RWPE2 (cell line): ENCODE measurements at regions not wholly inside any gene's neighbourhood (a gene's known extent, or its start where the extent isn't known, plus 50 kb on each side); places are given as distances from the start of the nearest gene placed in this dataset.
"Not testable (repeated sequence)": the region's sequence is repeated elsewhere in the genome, so short reads cannot be mapped to it uniquely, and the experiment has no call there.

Experiments used
- ATAC-seq: fragments of 200-7000 bp; cut with Tn5 transposase; 3 replicates; pipeline ENCODE4 v1.9.1; 2021; ENCODE audit warnings: low read depth
- DNase-seq: peaks from one replicate; pipeline ENCODE4 v3.0.0-alpha.2; 2020; ENCODE audit warnings: low spot score
- H3K27ac ChIP-seq: fragments of 450-650 bp; 2 replicates; pipeline ENCODE4 v1.5.1; 2017; ENCODE audit warnings: mild to moderate bottlenecking; ENCODE audit not compliant: poor library complexity, severe bottlenecking
- H3K27me3 ChIP-seq: fragments of 250-450 bp; sonication (Bioruptor Pico); 2 replicates; pipeline ENCODE4 v1.5.1; 2021; ENCODE audit warnings: mild to moderate bottlenecking, moderate library complexity; ENCODE audit not compliant: insufficient read depth, poor library complexity, severe bottlenecking
- H3K36me3 ChIP-seq: fragments of 250-450 bp; sonication (Bioruptor Pico); 2 replicates; pipeline ENCODE4 v1.5.1; 2020; ENCODE audit warnings: low read depth, mild to moderate bottlenecking, moderate library complexity
- H3K4me1 ChIP-seq: fragments of 250-450 bp; sonication (Bioruptor Pico); 2 replicates; pipeline ENCODE4 v1.5.1; 2021; ENCODE audit warnings: mild to moderate bottlenecking, moderate library complexity; ENCODE audit not compliant: insufficient read depth, poor library complexity, severe bottlenecking
- H3K4me3 ChIP-seq: fragments of 250-450 bp; sonication (Bioruptor Pico); 2 replicates; pipeline ENCODE4 v1.5.1; 2021; ENCODE audit warnings: mild to moderate bottlenecking, moderate library complexity; ENCODE audit not compliant: severe bottlenecking
- H3K9me3 ChIP-seq: fragments of 250-450 bp; sonication (Bioruptor Pico); 2 replicates; pipeline ENCODE4 v1.5.1; 2021; ENCODE audit warnings: mild to moderate bottlenecking, moderate library complexity; ENCODE audit not compliant: severe bottlenecking
- TF ChIP-seq, protein P1 (sequence below): fragments of 450-650 bp; IDR thresholded peaks from one replicate; pipeline ENCODE4 v1.5.1; 2017; ENCODE audit warnings: mild to moderate bottlenecking, moderate library complexity; ENCODE audit not compliant: poor library complexity, severe bottlenecking

DNA sequence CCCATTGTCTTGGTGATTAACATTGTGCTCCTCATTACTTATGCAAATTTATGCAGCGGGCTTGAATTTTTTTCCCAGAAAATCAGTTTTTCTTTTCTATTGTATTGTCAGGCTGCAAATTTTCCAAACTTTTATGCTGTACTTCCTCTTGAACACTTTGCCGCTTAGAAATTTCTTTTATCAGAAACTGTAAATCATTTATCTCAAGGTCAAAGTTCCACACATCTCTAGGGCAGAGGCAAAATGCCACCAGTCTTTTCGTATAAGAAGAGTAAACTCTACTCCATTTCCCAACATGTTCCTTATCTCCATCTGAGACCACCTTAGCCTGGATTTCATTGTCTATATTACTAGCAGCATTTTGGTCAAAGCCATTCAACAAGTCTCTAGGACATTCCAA is 113.9 kb upstream of the OLFM3 start:
- Histone ChIP-seq H3K27ac (no peak overlapping the region), H3K9me3 (no peaks in the 10 kb centered on the region), H3K36me3 (no peaks in the 10 kb centered on the region), H3K4me1 (no peaks in the 10 kb centered on the region), H3K27me3 (no peaks in the 10 kb centered on the region), H3K4me3 (no peak overlapping the region)
- DNase-seq (no peak), ATAC-seq (no peak)
- TF ChIP-seq, protein P1, sequence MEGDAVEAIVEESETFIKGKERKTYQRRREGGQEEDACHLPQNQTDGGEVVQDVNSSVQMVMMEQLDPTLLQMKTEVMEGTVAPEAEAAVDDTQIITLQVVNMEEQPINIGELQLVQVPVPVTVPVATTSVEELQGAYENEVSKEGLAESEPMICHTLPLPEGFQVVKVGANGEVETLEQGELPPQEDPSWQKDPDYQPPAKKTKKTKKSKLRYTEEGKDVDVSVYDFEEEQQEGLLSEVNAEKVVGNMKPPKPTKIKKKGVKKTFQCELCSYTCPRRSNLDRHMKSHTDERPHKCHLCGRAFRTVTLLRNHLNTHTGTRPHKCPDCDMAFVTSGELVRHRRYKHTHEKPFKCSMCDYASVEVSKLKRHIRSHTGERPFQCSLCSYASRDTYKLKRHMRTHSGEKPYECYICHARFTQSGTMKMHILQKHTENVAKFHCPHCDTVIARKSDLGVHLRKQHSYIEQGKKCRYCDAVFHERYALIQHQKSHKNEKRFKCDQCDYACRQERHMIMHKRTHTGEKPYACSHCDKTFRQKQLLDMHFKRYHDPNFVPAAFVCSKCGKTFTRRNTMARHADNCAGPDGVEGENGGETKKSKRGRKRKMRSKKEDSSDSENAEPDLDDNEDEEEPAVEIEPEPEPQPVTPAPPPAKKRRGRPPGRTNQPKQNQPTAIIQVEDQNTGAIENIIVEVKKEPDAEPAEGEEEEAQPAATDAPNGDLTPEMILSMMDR = no peak

DNA sequence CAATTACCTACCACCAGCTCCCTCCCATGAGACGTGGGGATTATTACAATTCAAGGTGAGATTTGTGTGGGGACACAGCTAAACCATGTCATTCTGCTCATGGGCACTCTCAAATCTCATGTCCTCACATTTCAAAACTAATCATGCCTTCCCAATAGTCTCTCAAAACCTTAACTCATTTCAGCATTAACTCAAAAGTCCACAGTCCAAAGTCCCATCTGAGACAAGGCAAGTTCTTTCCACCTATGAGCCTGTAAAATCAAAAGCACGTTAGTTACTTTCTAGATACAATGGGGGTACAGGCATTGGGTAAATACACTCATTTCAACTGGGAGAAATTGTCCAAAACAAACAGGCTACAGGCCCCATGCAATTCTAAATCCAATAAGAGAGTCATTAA is 112.8 kb upstream of the OLFM3 start:
- H3K36me3 ChIP-seq, DNase-seq, H3K27ac ChIP-seq: not testable (repeated sequence)

DNA sequence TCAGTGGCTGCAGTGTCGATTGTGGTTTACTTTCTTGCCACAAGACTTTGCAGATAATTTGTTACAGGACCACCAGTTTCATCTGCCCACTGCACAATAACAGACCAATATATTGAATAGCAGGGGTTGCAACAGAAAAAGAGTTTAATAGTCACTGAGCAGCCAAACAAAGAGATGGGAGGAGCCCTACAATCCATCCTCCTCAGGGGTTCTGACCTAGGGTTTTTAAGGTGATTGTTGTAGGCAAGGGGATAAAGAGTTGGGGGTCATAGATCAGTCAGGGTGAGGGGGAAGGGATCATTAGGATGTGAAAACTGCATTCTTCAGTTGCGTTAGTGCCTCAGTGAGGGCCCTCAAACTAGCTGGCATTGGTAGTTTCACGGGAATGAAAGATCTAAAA is 110.7 kb upstream of the OLFM3 start:
- Histone ChIP-seq H3K9me3 (no peaks in the 10 kb centered on the region), H3K27ac (no peak overlapping the region), H3K36me3 (no peaks in the 10 kb centered on the region), H3K4me1 (no peaks in the 10 kb centered on the region), H3K27me3 (no peaks in the 10 kb centered on the region), H3K4me3 (no peak overlapping the region)
- ATAC-seq (no peak), DNase-seq (no peak)
- TF ChIP-seq, protein P1 = no peak

More for the DNA sequence above, 112.8 kb upstream of the OLFM3 start:
- not testable (repeated sequence) for H3K4me1 ChIP-seq, H3K4me3 ChIP-seq, ATAC-seq, H3K9me3 ChIP-seq, H3K27me3 ChIP-seq

DNA sequence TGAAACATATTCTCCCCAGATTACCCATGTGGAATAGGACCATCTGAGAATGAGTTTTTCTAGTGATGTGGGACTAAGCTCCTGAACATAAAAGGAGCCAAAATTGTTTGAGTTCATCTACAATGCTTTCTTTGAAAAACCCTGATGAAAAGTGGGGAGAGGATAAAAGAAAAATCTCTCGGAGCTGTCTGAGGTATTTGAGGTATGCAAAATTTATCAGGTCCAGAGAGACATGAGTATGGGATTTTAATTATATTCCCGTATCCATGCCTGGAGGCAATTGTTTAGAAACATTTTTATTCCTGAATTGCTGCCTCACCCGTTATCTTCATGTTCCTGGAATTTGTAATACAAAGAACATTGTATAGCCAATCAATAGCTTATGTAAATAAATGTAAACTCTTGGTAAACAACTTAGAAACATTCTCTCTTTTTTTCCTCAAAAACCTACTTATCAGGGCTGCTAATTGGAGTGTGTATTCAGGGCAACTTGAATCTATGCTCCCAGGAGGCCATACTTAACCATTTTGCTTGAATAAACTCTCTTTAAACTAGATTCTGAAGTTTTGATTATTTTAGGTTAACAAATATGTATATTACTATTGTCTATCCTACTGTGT is 109.3 kb upstream of the OLFM3 start:
- Histone ChIP-seq H3K4me1 (no peaks in the 10 kb centered on the region), H3K27ac (no peak overlapping the region), H3K9me3 (no peaks in the 10 kb centered on the region), H3K4me3 (no peak overlapping the region), H3K36me3 (no peaks in the 10 kb centered on the region), H3K27me3 (no peaks in the 10 kb centered on the region)
- ATAC-seq = no peak
- DNase-seq = no peak
- TF ChIP-seq, protein P1 = no peak

DNA sequence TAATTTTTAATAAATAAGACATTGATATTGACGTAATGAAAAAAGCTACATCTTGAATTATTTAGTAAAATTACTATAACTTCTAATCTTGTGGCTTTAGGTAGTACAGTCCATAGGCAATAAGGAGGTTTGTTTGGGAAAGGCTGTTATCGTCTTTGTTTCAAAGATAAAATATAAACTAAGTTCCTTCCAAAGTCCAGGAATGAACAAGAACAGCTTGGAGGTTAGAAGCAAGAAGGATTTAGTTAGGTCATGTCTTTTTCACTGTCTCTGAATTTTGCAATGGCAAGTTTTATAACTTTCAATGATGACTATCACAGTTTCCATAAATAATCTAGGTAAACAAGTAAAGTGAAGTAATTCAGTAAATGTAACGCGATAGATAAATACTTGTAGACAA is 106.9 kb upstream of the OLFM3 start:
- Histone ChIP-seq H3K27me3 (no peaks in the 10 kb centered on the region), H3K36me3 (no peaks in the 10 kb centered on the region), H3K27ac (no peak overlapping the region), H3K4me3 (no peak overlapping the region), H3K9me3 (no peaks in the 10 kb centered on the region), H3K4me1 (no peaks in the 10 kb centered on the region)
- ATAC-seq = no peak
- no peak for DNase-seq
- TF ChIP-seq, protein P1 = no peak
